K562 (cell line): ENCODE measurements at regions not wholly inside any gene's neighbourhood (a gene's known extent, or its start where the extent isn't known, plus 50 kb on each side); places are given as distances from the start of the nearest gene placed in this dataset.

Experiments
- ATF2 ChIP-seq: sonication (generic); formaldehyde crosslinking; IDR thresholded peaks from 2 replicates; pipeline ENCODE4 v1.8.1; 2022; ENCODE audit warnings: missing genetic modification reagents
- SREBF2 ChIP-seq: sonication (generic); formaldehyde crosslinking; IDR thresholded peaks from 2 replicates; pipeline ENCODE4 v1.4.0; 2020; ENCODE audit warnings: mild to moderate bottlenecking, missing genetic modification reagents

GRCh38 chr4:115657991-115658650 lies 544.7 kb upstream of the NDST4 start:
- TF ChIP-seq ATF2 (CRISPR knock-in tag) (no peak), SREBF2 (CRISPR knock-in tag) (no peak)
